ENCODE measurements at regions not wholly inside any gene's neighbourhood (a gene's known extent, or its start where the extent isn't known, plus 50 kb on each side); places are given as distances from the start of the nearest gene placed in this dataset.

GRCh38 chr7:68454931-68455330, 1143.3 kb upstream of the AUTS2 start:
- TF ChIP-seq POLR2AphosphoS5 (IDR thresholded peaks at IDR 0.05) (no peak), CTCF (IDR thresholded peaks at IDR 0.05) (no peak)
